ENCODE measurements at regions not wholly inside any gene's neighbourhood (a gene's known extent, or its start where the extent isn't known, plus 50 kb on each side); places are given as distances from the start of the nearest gene placed in this dataset.

DNA sequence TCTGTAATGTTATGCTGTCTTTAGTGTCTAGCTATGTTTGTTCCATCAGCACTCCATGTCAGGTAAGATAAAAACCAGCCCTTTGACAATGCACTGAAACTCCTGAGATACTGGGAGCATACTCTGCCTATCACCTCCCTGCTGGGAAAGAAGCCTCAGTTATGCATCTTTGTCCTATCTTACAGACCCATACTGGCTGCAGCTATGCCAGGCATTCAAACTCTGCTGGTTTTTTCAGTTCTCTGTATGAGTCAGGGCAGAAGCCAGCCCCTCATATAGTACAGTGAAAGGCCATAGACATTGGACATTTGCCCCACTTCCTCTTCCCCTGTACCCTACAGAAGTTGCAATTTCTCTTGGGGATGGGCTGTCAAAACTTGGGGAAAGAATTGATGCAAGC is 181.1 kb upstream of the RGPD4 start:
- DNase-seq (ENCODE audit: low spot score in 2 of 2): no peak
- no peaks in the 10 kb centered on the region for H3K36me3 ChIP-seq
- no peak overlapping the region for H3K4me3 ChIP-seq
- peaks cover 6 to 12% of the 10 kb centered on the region in 2 donors for H3K9me3 ChIP-seq
- intact Hi-C loops (cut with DNase I; ENCODE audit: low total_unique reads): no loop called here
- TF ChIP-seq, protein P1, sequence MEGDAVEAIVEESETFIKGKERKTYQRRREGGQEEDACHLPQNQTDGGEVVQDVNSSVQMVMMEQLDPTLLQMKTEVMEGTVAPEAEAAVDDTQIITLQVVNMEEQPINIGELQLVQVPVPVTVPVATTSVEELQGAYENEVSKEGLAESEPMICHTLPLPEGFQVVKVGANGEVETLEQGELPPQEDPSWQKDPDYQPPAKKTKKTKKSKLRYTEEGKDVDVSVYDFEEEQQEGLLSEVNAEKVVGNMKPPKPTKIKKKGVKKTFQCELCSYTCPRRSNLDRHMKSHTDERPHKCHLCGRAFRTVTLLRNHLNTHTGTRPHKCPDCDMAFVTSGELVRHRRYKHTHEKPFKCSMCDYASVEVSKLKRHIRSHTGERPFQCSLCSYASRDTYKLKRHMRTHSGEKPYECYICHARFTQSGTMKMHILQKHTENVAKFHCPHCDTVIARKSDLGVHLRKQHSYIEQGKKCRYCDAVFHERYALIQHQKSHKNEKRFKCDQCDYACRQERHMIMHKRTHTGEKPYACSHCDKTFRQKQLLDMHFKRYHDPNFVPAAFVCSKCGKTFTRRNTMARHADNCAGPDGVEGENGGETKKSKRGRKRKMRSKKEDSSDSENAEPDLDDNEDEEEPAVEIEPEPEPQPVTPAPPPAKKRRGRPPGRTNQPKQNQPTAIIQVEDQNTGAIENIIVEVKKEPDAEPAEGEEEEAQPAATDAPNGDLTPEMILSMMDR (IDR thresholded peaks at IDR 0.05): no peak
- no peak for TF ChIP-seq POLR2A (IDR thresholded peaks at IDR 0.05)
- TF ChIP-seq POLR2AphosphoS5 (IDR thresholded peaks at IDR 0.05): no peak
- H3K27me3 ChIP-seq: no peaks in the 10 kb centered on the region
- no peak overlapping the region for H3K27ac ChIP-seq
- no peaks in the 10 kb centered on the region for H3K4me1 ChIP-seq

DNA sequence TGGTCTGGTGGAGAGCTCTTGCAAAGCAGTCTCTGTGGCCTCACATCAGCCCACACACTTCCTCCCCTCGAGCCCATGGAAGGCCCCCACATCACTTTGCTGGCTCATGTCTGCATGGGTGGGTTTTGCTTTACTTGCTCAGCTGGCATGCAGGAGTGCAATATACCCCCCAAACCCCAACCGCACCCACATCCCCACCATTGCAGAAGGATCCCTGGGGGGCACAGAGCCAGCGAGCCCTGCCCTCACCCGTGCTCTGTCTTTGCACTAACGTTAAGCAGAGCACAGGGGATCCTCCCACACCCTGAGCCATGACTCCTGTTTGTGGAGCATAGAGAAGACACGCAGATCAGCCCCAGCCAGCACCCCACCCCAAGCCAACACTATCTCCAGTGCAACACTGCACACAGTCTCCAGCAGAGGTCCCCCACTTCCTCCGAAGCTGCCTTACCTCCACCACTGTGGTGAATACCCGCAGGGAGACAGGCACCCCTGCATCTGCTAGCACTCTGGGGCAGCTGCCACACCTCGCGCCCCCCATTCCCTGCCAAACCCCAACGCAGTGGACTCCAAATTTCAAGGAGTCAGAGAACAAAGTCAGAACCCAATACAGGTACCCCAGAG is 177.8 kb upstream of the RGPD4 start:
- Histone ChIP-seq H3K27me3 (no peaks in the 10 kb centered on the region), H3K9me3 (peaks cover 0 to 11% of the 10 kb centered on the region in 2 donors), H3K27ac (no peak overlapping the region), H3K4me3 (no peak overlapping the region), H3K36me3 (no peaks in the 10 kb centered on the region), H3K4me1 (no peaks in the 10 kb centered on the region)
- TF ChIP-seq POLR2AphosphoS5 (IDR thresholded peaks at IDR 0.05) (no peak), POLR2A (IDR thresholded peaks at IDR 0.05) (no peak)
- TF ChIP-seq, protein P1 (IDR thresholded peaks at IDR 0.05): no peak
- intact Hi-C loops (cut with DNase I; ENCODE audit: low total_unique reads): no loop called here
- no peak for DNase-seq (ENCODE audit: low spot score in 2 of 2)

DNA sequence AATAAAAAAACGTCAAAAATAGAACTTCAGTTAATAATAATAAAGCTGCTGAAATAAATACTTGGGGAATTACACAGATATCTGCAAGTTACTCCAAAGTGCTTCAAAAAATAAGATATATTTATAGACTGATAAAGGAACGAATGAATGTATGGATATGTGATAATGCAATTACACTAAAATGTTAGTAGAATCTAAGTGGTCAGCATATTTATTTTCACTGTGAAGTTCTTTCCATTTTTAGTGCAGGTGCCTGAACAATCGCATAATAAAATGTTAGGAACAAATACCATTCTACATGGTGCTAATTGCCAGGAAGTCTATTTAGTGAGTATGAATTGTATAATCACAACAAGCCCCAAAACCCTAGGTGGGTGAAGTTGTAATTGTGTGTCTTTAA is 169.6 kb upstream of the RGPD4 start:
- intact Hi-C loops (cut with DNase I; ENCODE audit: low total_unique reads): no loop called here
- no peak overlapping the region for H3K27ac ChIP-seq

DNA sequence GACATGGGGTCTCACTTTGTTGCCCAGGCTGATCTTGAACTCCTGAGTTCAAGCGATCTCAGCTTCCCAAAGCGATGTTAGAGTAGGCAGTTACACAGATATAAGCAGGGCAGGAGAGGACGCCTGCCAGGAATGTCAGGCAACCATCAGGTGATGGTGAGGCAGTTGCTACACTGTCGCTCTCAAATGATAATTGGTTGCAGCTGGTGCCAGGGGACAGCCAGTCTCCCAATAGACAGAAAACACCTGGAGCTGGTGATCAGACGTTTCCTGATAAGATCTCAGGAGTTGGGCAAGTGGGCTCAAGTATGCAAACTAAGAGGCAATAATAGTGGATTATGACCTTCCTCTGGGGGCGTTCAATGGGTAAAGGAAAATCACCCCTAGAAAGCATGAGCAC is 163.1 kb upstream of the RGPD4 start:
- TF ChIP-seq, protein P1 (IDR thresholded peaks at IDR 0.05): no peak
- TF ChIP-seq POLR2A (IDR thresholded peaks at IDR 0.05): no peak
- no peak for TF ChIP-seq POLR2AphosphoS5 (IDR thresholded peaks at IDR 0.05)

More for the DNA sequence above, 169.6 kb upstream of the RGPD4 start:
- Histone ChIP-seq H3K4me3 (no peak overlapping the region), H3K27me3 (no peaks in the 10 kb centered on the region), H3K9me3 (no peaks in the 10 kb centered on the region), H3K4me1 (no peaks in the 10 kb centered on the region), H3K36me3 (no peaks in the 10 kb centered on the region)
- no peak for DNase-seq (ENCODE audit: low spot score in 2 of 2)
- TF ChIP-seq POLR2A (IDR thresholded peaks at IDR 0.05): no peak
- no peak for TF ChIP-seq POLR2AphosphoS5 (IDR thresholded peaks at IDR 0.05)
- TF ChIP-seq, protein P1 (IDR thresholded peaks at IDR 0.05): no peak

DNA sequence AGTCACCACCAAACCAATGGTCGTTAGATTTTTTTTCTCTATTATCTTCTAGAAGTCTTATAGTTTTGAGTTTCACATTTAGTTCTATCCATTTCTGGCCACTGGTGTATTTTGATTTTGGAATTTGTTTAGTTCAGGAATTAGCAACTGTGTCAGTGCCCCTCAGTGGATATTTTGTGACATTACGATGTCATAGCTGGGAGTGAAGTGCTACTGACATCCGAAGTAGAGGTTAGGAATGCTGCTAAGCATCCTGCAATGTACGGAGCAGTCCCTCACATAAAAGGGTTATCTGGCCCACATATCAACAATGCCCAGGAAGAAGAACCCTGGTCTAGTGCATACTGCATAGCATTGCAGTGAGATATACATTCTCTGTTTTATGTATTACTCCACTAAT is 157.4 kb upstream of the RGPD4 start:
- Histone ChIP-seq H3K4me3 (no peak overlapping the region), H3K27ac (no peak overlapping the region), H3K27me3 (no peaks in the 10 kb centered on the region), H3K9me3 (peaks cover 13 to 29% of the 10 kb centered on the region in 2 donors), H3K4me1 (no peaks in the 10 kb centered on the region), H3K36me3 (no peaks in the 10 kb centered on the region)
- DNase-seq (ENCODE audit: low spot score in 2 of 2): no peak
- no peak for TF ChIP-seq POLR2A (IDR thresholded peaks at IDR 0.05)
- TF ChIP-seq POLR2AphosphoS5 (IDR thresholded peaks at IDR 0.05): no peak
- TF ChIP-seq, protein P1 (IDR thresholded peaks at IDR 0.05): no peak
- intact Hi-C loops (cut with DNase I; ENCODE audit: low total_unique reads): no loop called here

More for the DNA sequence above, 163.1 kb upstream of the RGPD4 start:
- intact Hi-C loops (cut with DNase I; ENCODE audit: low total_unique reads): no loop called here
- H3K27ac ChIP-seq: no peak overlapping the region
- DNase-seq (ENCODE audit: low spot score in 2 of 2): no peak
- H3K36me3 ChIP-seq: no peaks in the 10 kb centered on the region
- H3K4me3 ChIP-seq: no peak overlapping the region
- no peaks in the 10 kb centered on the region for H3K27me3 ChIP-seq
- H3K9me3 ChIP-seq: no peaks in the 10 kb centered on the region
- no peaks in the 10 kb centered on the region for H3K4me1 ChIP-seq
